HG03457 (cell line): ENCODE measurements at regions not wholly inside any gene's neighbourhood (a gene's known extent, or its start where the extent isn't known, plus 50 kb on each side); places are given as distances from the start of the nearest gene placed in this dataset.

Experiments
- ATAC-seq: cut with Tn5 transposase; IDR thresholded peaks from one replicate; pipeline ENCODE4 v1.9.1; 2021; ENCODE audit warnings: moderate number of reproducible peaks; ENCODE audit not compliant: unreplicated experiment

- ATAC-seq = no peak
Measured at GRCh38 chr1:191564275-191564674, 594.0 kb upstream of the RGS18 start.

- ATAC-seq = no peak
Measured at GRCh38 chr1:191572479-191572878, 585.8 kb upstream of the RGS18 start.

- ATAC-seq = no peak
Measured at GRCh38 chr1:191575180-191575579, 583.1 kb upstream of the RGS18 start.

DNA sequence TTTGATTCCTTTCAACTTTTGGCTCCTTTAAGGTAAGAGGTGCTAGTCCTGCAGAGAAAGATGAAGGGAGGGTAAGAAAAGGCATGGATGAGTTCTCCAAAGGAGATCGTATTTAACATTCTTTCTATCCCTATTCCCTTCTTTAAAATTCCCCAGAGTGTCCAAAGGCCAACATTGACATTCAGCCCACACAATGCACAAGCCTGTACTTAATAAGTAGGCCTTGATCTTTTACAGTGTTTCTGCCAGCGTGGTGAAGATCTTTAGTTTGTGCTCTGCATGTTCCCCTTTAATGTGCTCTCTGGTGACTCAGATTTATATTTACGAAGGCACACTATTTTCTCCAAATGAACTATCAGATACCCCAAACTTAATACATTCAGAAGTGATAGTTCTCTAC is 582.5 kb upstream of the RGS18 start:
- no peak for ATAC-seq

- ATAC-seq = no peak
Measured at GRCh38 chr1:191577213-191577612, 581.0 kb upstream of the RGS18 start.

DNA sequence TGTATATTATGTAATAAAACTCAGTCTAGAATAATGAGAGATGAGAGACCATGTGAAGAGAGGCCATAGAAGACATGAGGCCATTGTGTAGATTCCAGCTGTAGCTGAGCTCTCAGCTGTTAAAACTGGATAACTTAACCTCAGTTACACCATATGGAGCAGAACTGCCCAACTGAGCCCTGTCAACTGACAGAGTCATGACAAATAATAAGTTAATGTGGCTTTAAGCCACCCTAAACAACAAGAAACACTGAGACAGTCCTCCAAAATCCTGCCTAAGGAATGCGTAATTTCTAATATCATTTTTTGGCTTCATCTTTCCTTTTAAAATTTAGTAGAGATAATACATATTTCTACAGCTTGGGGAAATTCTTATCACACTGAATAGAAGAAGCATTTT is 580.0 kb upstream of the RGS18 start:
- ATAC-seq = no peak

DNA sequence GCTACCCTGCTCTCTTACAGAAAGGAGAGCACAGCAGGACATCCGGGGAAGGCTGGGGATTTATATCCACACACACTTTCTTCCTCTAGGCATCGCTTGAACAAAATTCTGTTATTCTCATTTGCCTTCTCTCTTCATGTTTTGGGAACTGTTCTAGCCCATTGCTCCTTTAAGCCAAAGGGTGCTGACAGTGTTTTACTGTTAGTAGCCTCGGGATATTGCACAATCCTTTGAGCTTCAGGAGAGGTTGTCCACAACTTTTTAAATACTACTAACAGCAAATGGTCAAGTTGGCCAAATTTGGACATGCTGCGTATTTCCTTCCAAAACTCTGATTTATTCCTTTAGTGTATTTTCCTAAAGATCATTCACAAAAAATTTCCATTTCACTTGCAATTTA is 579.2 kb upstream of the RGS18 start:
- ATAC-seq = no peak

GRCh38 chr1:191582169-191582568 is 576.1 kb upstream of the RGS18 start:
- no peak for ATAC-seq

DNA sequence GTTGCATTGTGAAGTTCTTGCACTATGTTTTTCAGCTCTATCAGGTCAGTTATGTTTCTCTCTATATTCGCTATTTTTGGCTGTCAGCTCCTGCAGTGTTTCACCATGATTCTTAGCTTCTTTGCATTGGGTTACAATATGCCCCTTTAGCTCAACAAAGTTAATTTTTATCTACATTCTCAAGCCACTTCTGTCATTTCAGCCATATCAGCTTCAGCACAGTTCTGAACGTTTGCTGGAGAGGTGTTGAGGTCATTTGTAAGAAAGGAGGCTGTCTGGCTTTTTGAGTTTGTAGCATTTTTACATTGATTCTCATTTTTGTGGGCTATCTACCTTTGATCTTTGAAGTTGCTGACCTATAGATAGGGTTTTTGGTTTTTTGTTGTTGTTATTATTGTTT is 573.2 kb upstream of the RGS18 start:
- ATAC-seq = no peak

DNA sequence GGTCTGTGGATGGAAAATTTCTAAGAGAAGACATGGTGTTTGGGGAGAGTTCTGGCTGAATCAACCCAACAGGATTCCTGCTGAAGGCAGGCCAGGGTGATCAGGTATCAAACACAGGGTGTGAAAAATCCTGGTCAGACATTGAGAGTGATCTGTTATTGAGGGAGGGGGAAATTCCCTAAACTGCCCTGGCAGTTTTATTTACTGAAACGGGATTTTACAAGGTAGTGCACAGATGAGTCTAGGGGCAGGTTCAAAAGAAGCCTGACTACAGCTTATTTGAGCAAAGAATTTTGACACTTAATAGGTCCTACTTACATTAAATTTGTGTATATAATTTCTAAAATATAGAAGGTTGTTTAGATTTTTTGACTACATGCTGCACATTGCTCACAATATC is 569.4 kb upstream of the RGS18 start:
- no peak for ATAC-seq

DNA sequence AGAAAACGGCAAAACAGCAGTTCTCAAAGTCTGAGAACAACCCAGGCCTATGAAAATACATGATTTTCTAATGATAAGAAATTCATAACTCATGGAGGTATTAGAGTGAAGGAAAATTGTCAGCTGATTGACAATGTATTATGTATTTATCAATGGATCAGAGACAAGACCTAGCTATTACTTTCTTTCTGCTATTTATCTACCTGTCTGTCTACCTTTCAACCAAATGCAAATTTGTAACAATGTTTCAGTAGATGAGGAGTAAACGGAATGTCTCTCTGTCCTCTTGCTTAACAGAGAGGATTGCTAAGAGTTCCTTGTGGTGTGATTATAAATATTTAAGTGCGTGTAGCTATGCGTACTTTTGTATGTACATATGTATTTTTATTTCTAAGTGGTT is 568.7 kb upstream of the RGS18 start:
- no peak for ATAC-seq

GRCh38 chr1:191590578-191590977 is 567.7 kb upstream of the RGS18 start:
- ATAC-seq = no peak

GRCh38 chr1:191592039-191592438 is 566.2 kb upstream of the RGS18 start:
- ATAC-seq = no peak

GRCh38 chr1:191592907-191593306 is 565.4 kb upstream of the RGS18 start:
- ATAC-seq = no peak

GRCh38 chr1:191595170-191595569 is 563.1 kb upstream of the RGS18 start:
- ATAC-seq = no peak

GRCh38 chr1:191608367-191608766 is 549.9 kb upstream of the RGS18 start:
- no peak for ATAC-seq

GRCh38 chr1:191609305-191609704 is 549.0 kb upstream of the RGS18 start:
- no peak for ATAC-seq

DNA sequence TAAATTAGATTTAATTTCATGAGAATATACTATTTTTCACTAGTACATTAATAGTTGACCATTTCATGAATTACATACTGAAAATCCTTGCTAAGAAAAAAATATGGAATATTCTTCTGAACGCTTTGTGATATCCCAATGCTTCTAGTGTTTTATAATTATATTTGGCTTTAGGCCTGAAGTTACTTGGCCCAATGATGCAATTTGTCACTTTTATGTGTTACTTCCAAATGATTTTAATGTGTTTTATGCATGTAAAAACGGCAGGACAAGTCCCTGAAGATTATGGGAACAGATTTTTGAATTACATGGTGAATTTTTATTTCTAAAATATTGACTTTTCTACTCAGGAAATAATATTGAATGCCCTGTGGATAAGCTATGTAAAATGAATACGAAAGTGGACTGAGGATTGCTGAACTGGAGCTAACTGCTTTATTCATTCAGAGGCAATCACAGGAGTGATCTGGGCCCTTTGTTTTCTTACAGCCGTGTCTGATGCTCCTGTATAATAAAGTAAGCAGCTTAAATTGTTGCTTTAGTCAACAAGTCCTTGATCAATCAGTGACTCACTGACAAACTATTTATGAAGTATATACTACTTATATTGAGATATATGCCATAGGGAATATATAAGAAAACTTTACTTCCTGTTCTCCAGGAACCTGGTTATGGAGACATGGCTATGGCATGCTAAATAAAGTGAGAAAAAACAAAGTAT is 543.0 kb upstream of the RGS18 start:
- ATAC-seq = no peak

DNA sequence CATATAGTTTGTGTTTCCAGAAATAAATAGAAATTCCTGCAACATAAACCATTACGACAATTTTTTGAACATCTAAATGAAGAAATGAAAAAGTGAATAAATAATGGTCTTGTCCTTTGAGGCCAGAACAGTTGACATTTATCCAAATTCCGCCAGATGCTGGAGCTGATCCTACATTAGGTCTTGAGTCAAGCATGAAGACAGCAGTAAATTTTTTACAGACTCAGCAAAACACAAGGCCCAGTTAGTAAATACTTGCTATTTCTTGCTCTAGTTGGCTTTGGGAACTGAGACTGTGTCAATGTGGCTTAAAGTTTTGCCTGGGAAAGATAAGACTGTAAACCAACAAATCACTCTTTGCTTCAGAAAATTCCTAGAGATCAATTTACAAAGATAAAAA is 540.1 kb upstream of the RGS18 start:
- no peak for ATAC-seq

GRCh38 chr1:191620883-191621282 is 537.4 kb upstream of the RGS18 start:
- no peak for ATAC-seq

DNA sequence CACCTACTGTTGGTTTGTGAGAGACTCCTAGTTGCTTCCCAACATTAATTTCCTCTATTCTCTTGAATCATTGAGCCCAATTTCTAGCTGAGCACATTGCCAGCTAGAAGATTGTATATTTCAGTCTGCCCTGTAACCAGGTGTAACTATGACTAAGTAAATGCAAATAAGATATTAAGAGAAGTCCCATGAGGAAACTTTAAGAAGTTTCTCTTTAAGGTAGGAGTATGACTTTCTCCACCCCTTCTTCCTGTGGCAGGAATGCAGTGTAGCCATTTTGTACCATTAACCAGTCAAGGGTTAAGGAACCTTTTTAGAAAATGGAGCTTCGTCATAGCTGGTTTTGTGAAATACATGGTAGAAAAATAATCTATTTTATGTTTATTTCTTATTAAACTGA is 534.2 kb upstream of the RGS18 start:
- ATAC-seq = no peak

DNA sequence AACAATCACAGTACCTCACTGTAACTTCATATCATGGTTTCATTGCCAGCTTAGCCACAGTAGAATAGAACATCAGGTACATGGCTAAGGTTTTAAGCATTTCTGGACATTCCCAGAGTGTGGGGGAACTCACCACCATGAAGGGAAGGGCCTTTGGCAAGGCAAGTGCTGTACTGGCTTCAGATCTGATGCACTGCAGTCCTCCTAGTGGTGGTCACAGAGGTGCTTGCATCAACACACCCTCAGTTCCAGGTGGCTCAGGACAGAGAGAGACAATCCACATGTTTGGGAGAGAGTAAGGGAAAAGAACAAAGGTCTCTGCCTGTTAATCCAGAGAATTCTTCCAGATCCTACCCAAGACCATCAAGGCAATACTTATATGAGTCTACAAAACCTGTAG is 528.4 kb upstream of the RGS18 start:
- ATAC-seq = no peak

DNA sequence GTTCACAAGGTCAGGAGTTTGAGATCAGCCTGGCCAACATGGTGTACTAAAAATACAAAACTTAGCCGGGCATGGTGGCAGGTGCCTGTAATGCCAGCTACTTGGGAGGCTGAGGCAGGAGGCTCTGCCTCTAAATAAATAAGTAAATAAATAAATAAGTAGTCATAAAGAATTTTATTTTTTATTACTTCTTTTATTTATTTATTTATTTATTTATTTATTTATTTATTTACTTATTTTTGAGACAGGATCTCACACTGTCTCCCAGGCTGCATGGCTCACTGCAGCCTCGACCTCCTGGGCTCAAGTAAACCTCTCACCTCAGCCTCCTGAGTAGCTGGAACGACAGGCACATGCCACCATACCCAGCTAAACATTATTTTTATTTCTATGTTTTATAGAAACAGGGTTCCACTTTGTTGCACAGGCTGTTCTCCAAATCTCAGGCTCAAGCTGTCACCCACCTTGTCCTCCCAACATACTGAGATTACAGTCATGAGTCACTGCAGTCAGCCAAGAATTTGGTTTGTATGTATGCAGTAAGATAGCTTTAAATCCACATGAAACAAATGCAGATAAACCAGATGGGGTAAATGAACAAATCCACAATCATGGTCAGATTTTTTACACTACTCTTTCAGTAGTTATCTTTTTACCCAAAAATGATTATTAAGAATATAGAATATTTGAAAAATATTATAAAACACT is 523.3 kb upstream of the RGS18 start:
- ATAC-seq = no peak
